ENCODE measurements at regions not wholly inside any gene's neighbourhood (a gene's known extent, or its start where the extent isn't known, plus 50 kb on each side); places are given as distances from the start of the nearest gene placed in this dataset.

DNA sequence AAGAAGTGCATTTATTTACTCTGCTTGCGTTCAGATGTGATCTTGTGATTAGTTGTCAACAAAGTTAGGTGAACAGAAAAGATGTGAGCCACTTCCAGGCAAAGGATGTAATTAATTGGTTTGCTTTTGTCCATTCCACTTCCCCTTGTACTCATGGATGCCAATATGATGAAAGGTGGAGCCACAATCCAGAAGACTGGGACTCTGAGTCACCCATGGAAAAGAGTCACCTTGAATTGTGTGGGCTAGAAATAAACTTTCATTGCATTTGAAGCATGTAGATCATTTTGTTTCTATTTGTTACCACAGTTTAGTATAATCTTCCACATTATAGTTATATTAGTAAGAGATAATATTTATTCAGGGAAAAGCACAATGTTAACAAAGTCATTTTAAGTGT, 684.2 kb downstream of the LTN1 start:
- WGBS, 2 experiments (ENCODE audit: insufficient coverage in 1 of 2, insufficient read length in 1 of 2) = 100% methylated on average over 1 of the region's 1 CpG; no CpG with 5 or more reads in 1 of the 2 experiments
- no peaks in the 10 kb centered on the region for H3K36me3 ChIP-seq (ENCODE audit: control insufficient read depth, insufficient read depth, low read length)

DNA sequence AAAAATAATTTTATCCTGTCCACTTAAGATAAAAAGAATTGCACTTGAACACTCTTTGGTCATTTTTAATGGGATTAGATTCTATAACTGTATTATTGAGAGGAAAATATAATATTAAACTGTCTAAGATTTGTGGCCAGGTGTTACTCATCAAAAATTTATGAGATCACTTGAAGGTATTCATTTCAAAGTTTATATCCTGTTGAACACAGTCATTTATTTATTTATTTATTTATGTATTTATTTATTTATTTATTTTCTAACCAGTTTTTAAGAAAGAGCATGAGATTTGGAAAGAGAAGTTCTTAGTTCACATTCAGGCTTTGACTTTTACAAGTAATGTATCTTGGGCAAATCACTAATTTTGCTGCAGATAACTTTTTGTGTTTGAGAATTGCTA, 692.7 kb downstream of the LTN1 start:
- Mint-ChIP-seq H3K27ac (no peak overlapping the region), H3K4me1 (peaks cover 3% of the 10 kb centered on the region), H3K4me3 (no peak overlapping the region), H3K9me3 (peaks cover 9% of the 10 kb centered on the region), H3K27me3 (ENCODE audit: insufficient read depth) (no peaks in the 10 kb centered on the region), H3K36me3 (ENCODE audit: low read depth) (no peaks in the 10 kb centered on the region)
- Histone ChIP-seq H3K27ac (ENCODE audit: low read depth, low read length) (no peak overlapping the region), H3K36me3 (ENCODE audit: control insufficient read depth, insufficient read depth, low read length) (no peaks in the 10 kb centered on the region), H3K4me3 (ENCODE audit: low read length) (no peak overlapping the region), H3K9me3 (ENCODE audit: control insufficient read depth, low read length) (no peaks in the 10 kb centered on the region), H3K4me1 (ENCODE audit: control insufficient read depth, insufficient read depth, low read length) (no peaks in the 10 kb centered on the region), H3K27me3 (ENCODE audit: control insufficient read depth, insufficient read depth, low read length, poor library complexity, severe bottlenecking) (no peaks in the 10 kb centered on the region), H3K9ac (ENCODE audit: extremely low read depth, low read length, poor library complexity, severe bottlenecking) (no peak overlapping the region)
- TF ChIP-seq, protein P1, sequence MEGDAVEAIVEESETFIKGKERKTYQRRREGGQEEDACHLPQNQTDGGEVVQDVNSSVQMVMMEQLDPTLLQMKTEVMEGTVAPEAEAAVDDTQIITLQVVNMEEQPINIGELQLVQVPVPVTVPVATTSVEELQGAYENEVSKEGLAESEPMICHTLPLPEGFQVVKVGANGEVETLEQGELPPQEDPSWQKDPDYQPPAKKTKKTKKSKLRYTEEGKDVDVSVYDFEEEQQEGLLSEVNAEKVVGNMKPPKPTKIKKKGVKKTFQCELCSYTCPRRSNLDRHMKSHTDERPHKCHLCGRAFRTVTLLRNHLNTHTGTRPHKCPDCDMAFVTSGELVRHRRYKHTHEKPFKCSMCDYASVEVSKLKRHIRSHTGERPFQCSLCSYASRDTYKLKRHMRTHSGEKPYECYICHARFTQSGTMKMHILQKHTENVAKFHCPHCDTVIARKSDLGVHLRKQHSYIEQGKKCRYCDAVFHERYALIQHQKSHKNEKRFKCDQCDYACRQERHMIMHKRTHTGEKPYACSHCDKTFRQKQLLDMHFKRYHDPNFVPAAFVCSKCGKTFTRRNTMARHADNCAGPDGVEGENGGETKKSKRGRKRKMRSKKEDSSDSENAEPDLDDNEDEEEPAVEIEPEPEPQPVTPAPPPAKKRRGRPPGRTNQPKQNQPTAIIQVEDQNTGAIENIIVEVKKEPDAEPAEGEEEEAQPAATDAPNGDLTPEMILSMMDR (conservative IDR thresholded peaks at IDR 0.05) = no peak
- no peak for DNase-seq

More for the DNA sequence above, 684.2 kb downstream of the LTN1 start:
- no peaks in the 10 kb centered on the region for H3K4me1 Mint-ChIP-seq
- H3K4me3 Mint-ChIP-seq = no peak overlapping the region
- Histone ChIP-seq H3K4me1 (ENCODE audit: control insufficient read depth, insufficient read depth, low read length) (no peaks in the 10 kb centered on the region), H3K4me3 (ENCODE audit: low read length) (no peak overlapping the region), H3K27me3 (ENCODE audit: control insufficient read depth, insufficient read depth, low read length, poor library complexity, severe bottlenecking) (no peaks in the 10 kb centered on the region), H3K27ac (ENCODE audit: low read depth, low read length) (no peak overlapping the region), H3K9ac (ENCODE audit: extremely low read depth, low read length, poor library complexity, severe bottlenecking) (no peak overlapping the region), H3K9me3 (ENCODE audit: control insufficient read depth, low read length) (no peaks in the 10 kb centered on the region)
- H3K36me3 Mint-ChIP-seq (ENCODE audit: low read depth) = peaks cover 2% of the 10 kb centered on the region
- no peaks in the 10 kb centered on the region for H3K27me3 Mint-ChIP-seq (ENCODE audit: insufficient read depth)
- peaks cover 12% of the 10 kb centered on the region for H3K9me3 Mint-ChIP-seq
- DNase-seq = no peak
- no peak overlapping the region for H3K27ac Mint-ChIP-seq
- TF ChIP-seq, protein P1 (conservative IDR thresholded peaks at IDR 0.05) = no peak

DNA sequence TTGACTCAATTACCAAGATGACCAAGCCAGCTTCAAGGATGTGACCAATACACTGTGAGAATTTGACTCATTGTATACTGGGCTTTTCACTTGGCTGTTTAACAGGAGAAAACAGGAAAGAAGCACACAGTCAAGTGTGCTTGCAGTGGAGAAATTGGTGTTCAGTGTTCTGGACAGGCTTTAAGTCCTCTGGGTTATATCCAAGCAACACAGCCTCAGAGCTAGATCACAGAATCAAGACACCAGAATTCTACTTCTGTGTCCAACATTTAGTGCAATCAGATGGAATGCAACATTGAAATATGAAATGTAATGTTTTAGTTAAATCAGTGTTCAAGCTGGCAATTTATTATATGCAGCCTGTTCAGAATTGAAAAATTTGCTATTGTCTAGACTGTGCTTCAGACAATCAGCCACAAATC, 694.4 kb downstream of the LTN1 start:
- H3K4me1 Mint-ChIP-seq = peaks cover 3% of the 10 kb centered on the region
- no peaks in the 10 kb centered on the region for H3K36me3 Mint-ChIP-seq (ENCODE audit: low read depth)
- Histone ChIP-seq H3K9ac (ENCODE audit: extremely low read depth, low read length, poor library complexity, severe bottlenecking) (no peak overlapping the region), H3K27me3 (ENCODE audit: control insufficient read depth, insufficient read depth, low read length, poor library complexity, severe bottlenecking) (no peaks in the 10 kb centered on the region), H3K27ac (ENCODE audit: low read depth, low read length) (no peak overlapping the region), H3K4me1 (ENCODE audit: control insufficient read depth, insufficient read depth, low read length) (no peaks in the 10 kb centered on the region), H3K9me3 (ENCODE audit: control insufficient read depth, low read length) (no peaks in the 10 kb centered on the region), H3K4me3 (ENCODE audit: low read length) (no peak overlapping the region), H3K36me3 (ENCODE audit: control insufficient read depth, insufficient read depth, low read length) (no peaks in the 10 kb centered on the region)
- H3K9me3 Mint-ChIP-seq = peaks cover 9% of the 10 kb centered on the region
- no peak overlapping the region for H3K4me3 Mint-ChIP-seq
- TF ChIP-seq, protein P1 (conservative IDR thresholded peaks at IDR 0.05) = no peak
- H3K27me3 Mint-ChIP-seq (ENCODE audit: insufficient read depth) = no peaks in the 10 kb centered on the region
- no peak for DNase-seq
- no peak overlapping the region for H3K27ac Mint-ChIP-seq

All from endodermal cell (in vitro differentiated cells).